ENCODE measurements at regions not wholly inside any gene's neighbourhood (a gene's known extent, or its start where the extent isn't known, plus 50 kb on each side); places are given as distances from the start of the nearest gene placed in this dataset.

- TF ChIP-seq CTCF (conservative IDR thresholded peaks at IDR 0.05; ENCODE audit: low read depth, low read length), result no peak
- TF ChIP-seq EZH2 (IDR thresholded peaks at IDR 0.05; ENCODE audit: low read length, unreplicated experiment), result no peak
- TF ChIP-seq EZH2phosphoT487 (IDR thresholded peaks at IDR 0.05; ENCODE audit: borderline replicate concordance, low read length), result no peak
These were observed 99.7 kb upstream of the MAN2A1 start for GRCh38 chr5:109589986-109590385.

Measured in PC-3 (cell line).